ENCODE measurements at regions not wholly inside any gene's neighbourhood (a gene's known extent, or its start where the extent isn't known, plus 50 kb on each side); places are given as distances from the start of the nearest gene placed in this dataset.

- DNase-seq (ENCODE audit: low read depth in 2 of 2) = no peak
Measured at GRCh38 chr5:54689411-54690251, 172.1 kb downstream of the SNX18 start.

DNA sequence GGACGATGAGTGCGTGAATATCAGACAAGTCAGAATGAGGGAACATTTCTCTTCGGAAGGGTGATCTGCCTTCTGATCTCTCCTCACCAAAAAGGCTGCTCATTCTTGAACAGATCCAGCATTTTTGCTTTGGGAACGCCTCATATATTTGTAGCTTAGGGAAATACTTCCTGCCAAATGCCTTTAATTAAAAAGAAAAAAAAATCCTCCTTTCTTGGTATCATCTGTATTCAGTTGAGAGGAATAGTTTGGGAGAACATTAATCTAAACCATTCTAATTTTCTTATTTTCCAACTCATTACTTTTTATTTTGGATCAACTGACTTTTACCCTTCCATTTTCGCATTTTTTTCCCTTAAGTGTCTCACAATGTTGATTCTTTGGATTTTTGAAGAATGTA is 163.4 kb downstream of the SNX18 start:
- DNase-seq (ENCODE audit: low read depth in 2 of 2) = no peak

- DNase-seq (ENCODE audit: low read depth in 2 of 2) = no peak
Measured at GRCh38 chr5:54679686-54680085, 162.1 kb downstream of the SNX18 start.

GRCh38 chr5:54678737-54679136 is 161.2 kb downstream of the SNX18 start:
- no peak for DNase-seq (ENCODE audit: low read depth in 2 of 2)

- DNase-seq (ENCODE audit: low read depth in 2 of 2) = no peak
Measured at GRCh38 chr5:54676481-54677340, 159.2 kb downstream of the SNX18 start.

DNA sequence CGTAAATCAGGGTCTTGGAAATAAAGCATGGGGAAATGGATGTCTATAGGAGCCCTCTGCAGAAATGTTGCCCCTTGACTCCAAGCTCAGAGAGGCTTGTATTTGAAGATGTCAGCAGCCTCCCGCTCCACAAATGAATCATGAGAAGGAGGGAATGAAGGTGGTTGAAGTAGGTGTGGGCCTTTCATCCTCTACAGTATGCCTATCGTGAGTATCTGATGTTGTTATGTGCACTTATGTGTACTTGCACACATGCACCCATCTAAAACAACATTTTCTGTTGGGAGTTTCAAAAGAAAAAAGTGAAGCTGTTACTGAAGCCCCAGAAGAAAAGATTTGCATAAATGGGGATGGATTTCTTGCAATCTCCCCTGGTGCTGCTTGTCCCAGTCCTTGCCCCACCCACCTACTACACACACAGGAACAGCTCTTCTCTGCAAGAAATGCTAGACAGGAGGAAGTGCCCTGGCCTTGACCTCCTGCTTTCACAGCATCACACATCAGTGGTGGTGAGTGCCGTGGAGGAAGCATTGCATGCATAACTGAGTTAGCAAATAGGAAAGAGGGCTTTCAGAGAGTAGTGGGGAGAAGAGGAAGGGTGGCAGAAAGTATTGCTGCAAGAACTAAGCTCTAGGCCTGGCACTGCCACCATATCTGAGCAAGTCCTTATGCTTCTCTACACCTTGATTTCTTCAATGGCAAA is 156.1 kb downstream of the SNX18 start:
- DNase-seq (ENCODE audit: low read depth in 2 of 2) = peak in 1 of 2 donors; percentile 1

DNA sequence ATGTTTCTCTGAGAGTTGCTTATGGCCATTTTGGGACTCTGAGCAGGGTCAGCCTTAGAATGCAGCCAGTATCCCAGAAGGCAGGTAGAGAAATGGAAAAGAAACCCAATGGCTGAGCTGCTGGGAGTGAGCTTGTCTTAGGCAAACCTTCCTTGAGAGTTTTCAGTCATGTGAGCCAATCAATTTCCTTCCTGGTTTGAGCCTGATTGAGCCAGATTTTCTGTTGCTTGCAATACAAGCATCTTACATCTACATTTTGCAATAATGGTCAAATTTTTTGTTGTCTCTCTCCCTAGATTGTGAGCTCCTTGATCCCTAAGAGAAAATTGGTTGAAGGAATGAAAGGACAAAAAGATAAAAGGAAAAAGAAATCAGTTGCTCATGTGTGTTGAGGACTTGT is 155.3 kb downstream of the SNX18 start:
- no peak for DNase-seq (ENCODE audit: low read depth in 2 of 2)

DNA sequence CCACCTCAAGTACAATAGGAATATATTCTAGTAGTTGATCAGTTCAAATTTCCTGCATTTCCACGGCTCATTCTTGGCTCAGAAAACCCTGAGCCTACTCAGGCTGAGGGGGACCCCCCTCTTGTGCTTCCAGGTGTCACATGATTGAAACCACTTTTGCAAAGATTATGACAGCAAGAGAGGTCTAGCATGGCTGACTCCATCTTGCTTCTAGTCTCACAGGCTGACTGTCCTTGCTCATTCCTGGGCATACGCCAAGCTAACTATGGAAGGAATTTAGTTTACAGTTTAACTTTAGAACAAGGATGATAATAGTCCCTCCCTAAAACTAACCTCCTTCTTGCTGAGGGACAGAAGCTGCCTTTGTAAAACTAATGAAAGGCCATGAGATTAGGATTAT is 154.1 kb downstream of the SNX18 start:
- DNase-seq (ENCODE audit: low read depth in 2 of 2) = no peak

DNA sequence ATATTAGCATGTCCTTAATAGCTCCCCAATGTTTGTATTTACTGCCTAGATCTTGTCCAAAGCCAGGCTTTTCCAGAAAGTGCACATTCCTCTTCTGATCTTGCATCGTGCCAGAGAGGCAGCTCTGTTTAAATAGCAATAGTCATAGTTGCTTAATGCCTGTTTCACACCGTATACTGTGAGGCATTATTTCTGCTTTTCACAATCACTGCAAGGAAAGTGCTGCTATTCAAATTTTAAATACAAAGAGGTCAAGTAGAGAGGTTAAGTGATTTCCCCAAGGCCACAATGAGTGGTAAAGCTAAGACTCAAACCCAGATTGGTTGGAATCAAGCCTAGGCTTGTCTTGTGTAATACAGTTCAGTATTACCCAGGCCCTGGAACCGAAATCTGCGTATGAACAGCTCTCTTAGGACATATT is 153.6 kb downstream of the SNX18 start:
- DNase-seq (ENCODE audit: low read depth in 2 of 2) = no peak

DNA sequence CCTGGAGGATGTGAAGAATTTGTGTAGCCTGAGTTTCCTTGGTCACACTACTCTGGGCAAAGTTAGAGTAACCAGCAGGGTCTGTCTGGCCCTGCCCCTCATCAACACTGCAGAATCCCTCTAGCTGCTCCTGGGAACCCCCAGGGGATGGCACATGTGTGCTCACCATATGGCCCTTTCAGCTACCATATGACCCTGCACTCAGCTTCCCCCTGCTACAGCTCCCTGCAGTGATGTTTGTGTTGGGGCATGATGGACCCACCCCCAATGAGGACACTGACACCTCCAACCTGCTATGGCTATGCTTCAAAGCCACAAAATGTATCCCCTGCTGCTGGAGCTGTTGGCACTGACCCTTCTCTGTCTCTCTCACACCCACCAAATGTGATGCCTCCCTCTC is 152.7 kb downstream of the SNX18 start:
- DNase-seq (ENCODE audit: low read depth in 2 of 2) = no peak

DNA sequence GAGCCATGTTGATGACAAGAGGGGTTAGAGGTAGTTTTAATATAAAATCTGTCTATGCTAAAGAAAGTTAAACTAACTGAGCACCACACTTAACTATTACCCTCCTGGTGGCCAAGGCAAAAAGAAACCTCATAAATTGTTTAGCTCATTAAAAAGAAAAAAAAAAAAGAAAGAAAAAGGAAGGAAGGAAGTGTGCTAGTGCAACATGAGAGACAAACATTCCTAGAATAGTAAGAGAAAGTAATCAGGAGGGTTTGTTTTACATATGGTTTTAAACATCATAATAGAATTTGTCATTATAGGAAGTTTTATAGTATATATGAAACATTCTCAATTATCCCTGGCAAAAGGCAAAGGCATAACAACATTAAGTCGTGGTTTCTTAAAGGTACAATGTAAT is 152.3 kb downstream of the SNX18 start:
- no peak for DNase-seq (ENCODE audit: low read depth in 2 of 2)

- DNase-seq (ENCODE audit: low read depth in 2 of 2) = no peak
Measured at GRCh38 chr5:54669285-54669684, 151.7 kb downstream of the SNX18 start.

DNA sequence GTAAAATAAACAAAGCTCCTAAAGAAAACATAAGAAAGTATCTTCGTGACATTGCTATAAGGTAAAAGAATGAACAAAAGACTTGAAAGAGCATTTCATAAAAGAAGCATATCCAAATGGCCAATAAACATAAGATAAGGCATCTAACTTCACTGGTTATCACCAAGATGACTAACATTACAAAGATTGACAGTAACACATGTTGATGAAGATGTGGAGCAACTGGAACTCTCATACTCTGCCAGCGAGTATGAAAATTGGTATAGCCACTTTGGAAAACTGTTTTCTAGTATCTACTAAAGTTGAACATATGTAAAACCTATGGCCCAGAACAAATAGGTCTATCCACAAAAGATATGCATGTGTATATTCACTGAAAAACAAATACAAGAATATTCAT is 150.5 kb downstream of the SNX18 start:
- DNase-seq (ENCODE audit: low read depth in 2 of 2) = no peak

GRCh38 chr5:54667136-54667535 is 149.6 kb downstream of the SNX18 start:
- DNase-seq (ENCODE audit: low read depth in 2 of 2) = no peak

DNA sequence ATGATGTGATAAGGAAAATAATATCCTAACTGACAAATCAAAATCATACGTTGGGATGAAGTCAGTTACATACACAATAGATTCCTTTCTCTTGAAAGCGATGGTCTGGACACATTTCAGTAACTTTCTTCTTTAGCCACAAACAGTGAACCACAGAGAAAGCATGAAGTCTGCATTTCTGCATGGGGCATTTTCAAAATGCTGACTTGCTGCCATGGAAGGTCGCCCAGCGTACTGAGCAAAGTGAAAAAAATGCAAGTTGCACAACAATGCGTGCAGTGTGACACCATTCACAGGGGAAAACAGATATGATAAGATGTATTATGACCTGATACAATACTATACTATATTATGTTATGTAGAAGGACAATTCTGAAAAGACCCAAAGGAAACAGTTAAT is 146.3 kb downstream of the SNX18 start:
- no peak for DNase-seq (ENCODE audit: low read depth in 2 of 2)

DNA sequence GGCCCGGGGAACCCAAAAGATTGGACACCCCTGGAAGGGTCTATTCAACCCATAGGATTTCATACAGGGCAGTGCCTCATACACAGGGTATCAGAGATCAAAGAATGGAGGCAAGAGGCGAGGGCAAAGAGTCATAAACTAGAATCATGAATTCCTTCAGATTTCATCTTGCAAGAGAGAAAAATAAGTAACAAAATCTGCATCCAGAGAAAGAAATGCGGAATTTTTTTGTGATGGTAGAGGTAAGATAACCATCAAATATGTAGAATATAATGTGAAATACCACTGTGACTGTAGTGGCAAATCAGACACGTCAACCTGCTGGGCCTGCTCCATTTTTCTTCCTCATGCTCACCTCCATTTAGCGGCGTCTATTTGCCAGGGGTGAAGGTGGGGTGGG is 143.6 kb downstream of the SNX18 start:
- DNase-seq (ENCODE audit: low read depth in 2 of 2) = no peak

DNA sequence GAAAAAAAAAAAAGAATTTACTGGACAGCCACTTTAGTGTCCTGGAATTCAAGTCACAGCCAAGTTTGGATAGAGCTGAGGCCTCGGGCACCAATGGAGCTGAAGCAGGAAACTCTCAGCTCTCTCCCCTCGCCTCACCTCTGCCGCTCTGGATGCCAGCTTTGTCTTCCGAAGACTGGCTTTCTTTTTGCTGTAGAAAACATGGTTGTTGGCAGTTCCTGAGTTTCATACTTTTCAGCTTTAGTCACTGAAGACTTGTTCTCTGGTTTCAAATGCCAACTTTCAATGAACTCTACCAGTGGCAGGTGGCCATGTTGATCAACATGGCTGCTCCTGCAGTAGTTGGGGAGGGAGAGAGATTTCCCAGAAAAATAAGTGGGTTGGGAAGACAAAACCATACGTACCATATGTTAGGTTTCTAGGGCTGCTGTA is 142.2 kb downstream of the SNX18 start:
- DNase-seq (ENCODE audit: low read depth in 2 of 2) = no peak

GRCh38 chr5:54658010-54658409 is 140.5 kb downstream of the SNX18 start:
- no peak for DNase-seq (ENCODE audit: low read depth in 2 of 2)

GRCh38 chr5:54656261-54656728 is 138.7 kb downstream of the SNX18 start:
- no peak for DNase-seq (ENCODE audit: low read depth in 2 of 2)

DNA sequence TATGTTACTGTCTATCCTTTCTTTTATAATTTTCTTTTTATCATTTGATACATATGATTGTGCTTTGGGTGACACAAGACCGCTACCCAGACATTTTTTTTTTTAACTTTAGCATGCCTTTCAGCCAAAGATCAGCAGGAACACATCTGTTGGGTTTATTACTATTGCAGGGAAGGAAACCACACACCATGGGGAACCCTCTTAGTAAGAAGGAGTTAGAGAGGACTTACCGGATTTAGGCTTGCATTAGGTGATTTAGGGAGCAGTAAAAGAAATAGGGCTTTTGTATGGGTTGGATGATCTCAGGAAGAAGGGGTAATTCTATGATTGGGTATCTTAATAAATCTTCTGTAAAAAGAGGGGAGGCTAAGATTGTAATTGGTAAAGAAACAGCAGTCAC is 138.2 kb downstream of the SNX18 start:
- DNase-seq (ENCODE audit: low read depth in 2 of 2) = no peak

DNA sequence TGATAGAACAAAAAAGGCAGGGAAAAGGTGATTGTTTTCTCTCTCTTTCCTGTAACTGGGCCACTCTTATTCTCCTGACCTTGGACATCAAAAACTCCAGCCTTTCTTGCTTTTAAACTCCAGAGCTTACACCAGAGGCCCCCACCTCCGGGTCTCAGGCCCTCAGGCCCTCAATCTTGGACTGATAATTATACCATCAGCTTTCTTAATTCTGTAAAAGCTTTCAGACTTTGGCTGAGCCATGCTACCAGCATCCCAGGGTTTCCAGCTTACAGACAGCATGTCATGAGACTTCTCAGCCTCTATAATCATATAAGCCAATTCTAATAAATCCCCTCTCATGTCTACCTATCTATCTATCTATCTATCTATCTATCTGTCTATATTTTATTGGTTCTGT is 137.7 kb downstream of the SNX18 start:
- no peak for DNase-seq (ENCODE audit: low read depth in 2 of 2)

GRCh38 chr5:54653956-54654614 is 136.5 kb downstream of the SNX18 start:
- DNase-seq (ENCODE audit: low read depth in 2 of 2) = no peak
